ENCODE measurements at regions not wholly inside any gene's neighbourhood (a gene's known extent, or its start where the extent isn't known, plus 50 kb on each side); places are given as distances from the start of the nearest gene placed in this dataset.

GRCh38 chr5:2260211-2261003 lies 377.7 kb upstream of the IRX4 start:
- no peak overlapping the region for H3K4me3 ChIP-seq (ENCODE audit: low read depth, low read length)
- ChIA-PET POLR2A (no interaction called here), CTCF (interaction anchor here (0.6 kb wide), 1 partner anchor 10 kb away, joined by 3 read pairs; no protein-coding TSS in a partner anchor)
- no peaks in the 10 kb centered on the region for H3K36me3 ChIP-seq (ENCODE audit: control insufficient read depth, insufficient read depth, low read length)
- no peak for DNase-seq (ENCODE audit: low read depth)
- no peak for TF ChIP-seq CTCF (IDR thresholded peaks at IDR 0.05; ENCODE audit: insufficient read depth, low read depth, low read length)
- H3K27me3 ChIP-seq (ENCODE audit: control insufficient read depth, insufficient read depth, low read length) = no peaks in the 10 kb centered on the region

GRCh38 chr5:2259494-2260107 lies 376.9 kb upstream of the IRX4 start:
- ChIA-PET CTCF (no interaction called here), POLR2A (no interaction called here)
- DNase-seq (ENCODE audit: low read depth) = no peak
- H3K36me3 ChIP-seq (ENCODE audit: control insufficient read depth, insufficient read depth, low read length) = no peaks in the 10 kb centered on the region
- no peaks in the 10 kb centered on the region for H3K27me3 ChIP-seq (ENCODE audit: control insufficient read depth, insufficient read depth, low read length)
- no peak for TF ChIP-seq CTCF (IDR thresholded peaks at IDR 0.05; ENCODE audit: insufficient read depth, low read depth, low read length)
- no peak overlapping the region for H3K4me3 ChIP-seq (ENCODE audit: low read depth, low read length)

- Histone ChIP-seq H3K27me3 (ENCODE audit: control insufficient read depth, insufficient read depth, low read length) (no peaks in the 10 kb centered on the region), H3K36me3 (ENCODE audit: control insufficient read depth, insufficient read depth, low read length) (no peaks in the 10 kb centered on the region), H3K4me3 (ENCODE audit: low read depth, low read length) (no peak overlapping the region)
- ChIA-PET POLR2A (no interaction called here), CTCF (interaction anchor here (0.5 kb wide), 1 partner anchor 654 kb away, joined by 3 read pairs; no protein-coding TSS in a partner anchor)
- no peak for DNase-seq (ENCODE audit: low read depth)
- TF ChIP-seq CTCF (IDR thresholded peaks at IDR 0.05; ENCODE audit: insufficient read depth, low read depth, low read length) = no peak
Observed at GRCh38 chr5:2258861-2259260, 376.1 kb upstream of the IRX4 start.

GRCh38 chr5:2257326-2258244 lies 374.9 kb upstream of the IRX4 start:
- POLR2A ChIA-PET = no interaction called here
- CTCF ChIA-PET = no interaction called here
- Histone ChIP-seq H3K4me3 (ENCODE audit: low read depth, low read length) (no peak overlapping the region), H3K27me3 (ENCODE audit: control insufficient read depth, insufficient read depth, low read length) (no peaks in the 10 kb centered on the region), H3K36me3 (ENCODE audit: control insufficient read depth, insufficient read depth, low read length) (no peaks in the 10 kb centered on the region)
- TF ChIP-seq CTCF (IDR thresholded peaks at IDR 0.05; ENCODE audit: insufficient read depth, low read depth, low read length) = no peak
- no peak for DNase-seq (ENCODE audit: low read depth)

Measured in BJ (cell line).